LNCaP clone FGC (cell line): ENCODE measurements at regions not wholly inside any gene's neighbourhood (a gene's known extent, or its start where the extent isn't known, plus 50 kb on each side); places are given as distances from the start of the nearest gene placed in this dataset.

Experiments used
- DNase-seq: peaks from one replicate; pipeline ENCODE4 v3.0.0-alpha.2; 2011; ENCODE audit warnings: low read depth
- H3K4me3 ChIP-seq: 2 replicates; pipeline ENCODE4 v1.5.1; 2011; ENCODE audit warnings: mild to moderate bottlenecking, low read depth, low read length, control low read depth
- TF ChIP-seq, protein P1 (sequence below): IDR thresholded peaks from 2 replicates; pipeline ENCODE4 v1.5.1; 2012; ENCODE audit warnings: mild to moderate bottlenecking; ENCODE audit not compliant: control insufficient read depth, insufficient read depth; ENCODE audit errors: extremely low read depth

DNA sequence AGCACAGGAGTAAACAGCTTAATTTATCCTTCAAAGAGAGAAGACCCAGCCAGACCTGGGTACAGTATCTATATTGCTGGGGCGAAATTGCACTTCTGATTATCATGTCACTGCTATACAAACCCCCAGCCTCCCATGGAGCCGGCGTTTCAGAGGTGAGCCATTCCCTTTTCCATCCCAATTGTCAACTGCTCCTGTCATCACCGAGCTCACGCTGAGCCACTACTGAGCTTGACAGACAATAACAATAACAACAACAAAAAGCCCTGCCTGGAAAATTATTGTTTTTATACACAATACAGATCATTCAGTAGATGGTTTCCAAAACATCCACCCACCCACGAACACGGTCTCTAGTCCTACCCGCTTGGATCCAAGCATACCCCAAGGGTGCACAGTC is 129.0 kb upstream of the JARID2 start:
- TF ChIP-seq, protein P1, sequence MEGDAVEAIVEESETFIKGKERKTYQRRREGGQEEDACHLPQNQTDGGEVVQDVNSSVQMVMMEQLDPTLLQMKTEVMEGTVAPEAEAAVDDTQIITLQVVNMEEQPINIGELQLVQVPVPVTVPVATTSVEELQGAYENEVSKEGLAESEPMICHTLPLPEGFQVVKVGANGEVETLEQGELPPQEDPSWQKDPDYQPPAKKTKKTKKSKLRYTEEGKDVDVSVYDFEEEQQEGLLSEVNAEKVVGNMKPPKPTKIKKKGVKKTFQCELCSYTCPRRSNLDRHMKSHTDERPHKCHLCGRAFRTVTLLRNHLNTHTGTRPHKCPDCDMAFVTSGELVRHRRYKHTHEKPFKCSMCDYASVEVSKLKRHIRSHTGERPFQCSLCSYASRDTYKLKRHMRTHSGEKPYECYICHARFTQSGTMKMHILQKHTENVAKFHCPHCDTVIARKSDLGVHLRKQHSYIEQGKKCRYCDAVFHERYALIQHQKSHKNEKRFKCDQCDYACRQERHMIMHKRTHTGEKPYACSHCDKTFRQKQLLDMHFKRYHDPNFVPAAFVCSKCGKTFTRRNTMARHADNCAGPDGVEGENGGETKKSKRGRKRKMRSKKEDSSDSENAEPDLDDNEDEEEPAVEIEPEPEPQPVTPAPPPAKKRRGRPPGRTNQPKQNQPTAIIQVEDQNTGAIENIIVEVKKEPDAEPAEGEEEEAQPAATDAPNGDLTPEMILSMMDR, result no peak
- no peak overlapping the region for H3K4me3 ChIP-seq

DNA sequence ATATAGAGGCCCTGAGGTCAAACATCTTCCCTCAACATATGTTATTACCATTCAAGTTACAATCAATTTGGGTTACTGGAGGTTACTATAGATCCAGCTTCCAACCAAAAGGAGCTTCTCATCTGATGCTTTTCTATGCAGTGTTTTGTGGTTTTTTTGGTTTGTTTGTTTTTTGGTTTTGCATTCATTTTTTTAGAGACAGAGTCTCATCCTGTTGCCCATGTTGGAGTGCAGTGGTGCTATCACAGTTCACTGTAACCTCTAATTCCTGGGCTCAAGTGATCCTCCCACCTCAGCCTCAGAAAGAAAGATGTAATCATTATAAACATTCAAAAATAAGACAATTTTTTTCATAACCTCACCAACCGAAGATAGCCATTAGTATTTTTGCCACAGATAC is 124.4 kb upstream of the JARID2 start:
- TF ChIP-seq, protein P1, result no peak
- H3K4me3 ChIP-seq, result no peak overlapping the region
- DNase-seq, result no peak

More for the DNA sequence above, 129.0 kb upstream of the JARID2 start:
- no peak for DNase-seq

DNA sequence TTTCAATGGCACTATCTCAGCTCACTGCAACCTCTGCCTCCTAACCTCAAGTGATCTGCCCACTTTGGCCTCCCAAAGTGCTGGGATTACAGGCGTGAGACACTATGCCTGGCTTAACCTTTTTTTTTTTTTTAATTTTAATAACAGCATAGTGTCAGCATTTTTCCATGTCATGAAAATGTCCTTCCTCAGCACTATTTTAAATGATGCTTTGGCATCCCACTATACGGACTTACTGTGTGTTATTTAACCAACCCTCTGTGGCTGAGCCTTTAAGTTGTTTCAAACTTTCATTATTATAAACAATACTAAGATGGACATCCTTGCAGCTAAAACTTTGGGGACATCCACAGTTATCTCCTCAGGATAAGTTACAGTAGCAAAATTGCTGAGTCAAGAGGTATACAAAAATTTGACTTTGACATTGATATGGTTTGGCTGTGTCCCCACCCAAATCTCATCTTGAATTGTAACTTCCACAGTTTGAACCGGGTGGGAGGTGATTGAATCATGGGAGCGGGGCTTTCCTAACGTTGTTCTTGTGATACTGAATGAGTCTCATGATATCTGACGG is 123.8 kb upstream of the JARID2 start:
- TF ChIP-seq, protein P1, result no peak
- H3K4me3 ChIP-seq, result no peak overlapping the region
- DNase-seq, result no peak

DNA sequence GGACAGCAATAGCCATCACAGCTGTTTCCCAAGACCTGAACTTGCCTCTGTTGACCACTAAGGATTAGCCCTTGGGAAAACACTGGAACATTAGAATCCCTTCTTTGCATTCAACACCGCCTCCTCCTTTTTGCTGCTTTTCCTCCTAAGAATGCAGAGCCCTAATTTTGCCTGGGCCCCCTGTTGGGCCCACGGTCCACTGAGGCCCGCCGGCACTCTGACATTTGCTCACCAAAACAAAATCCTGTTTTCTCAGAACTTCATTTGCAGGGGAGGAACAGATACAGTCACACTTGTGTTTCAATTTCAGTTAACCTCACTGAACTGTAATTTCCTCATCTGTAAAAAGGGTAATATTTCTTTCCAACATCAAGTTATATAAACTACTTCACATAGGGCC is 116.0 kb upstream of the JARID2 start:
- TF ChIP-seq, protein P1, result no peak
- DNase-seq, result no peak
- H3K4me3 ChIP-seq, result no peak overlapping the region

DNA sequence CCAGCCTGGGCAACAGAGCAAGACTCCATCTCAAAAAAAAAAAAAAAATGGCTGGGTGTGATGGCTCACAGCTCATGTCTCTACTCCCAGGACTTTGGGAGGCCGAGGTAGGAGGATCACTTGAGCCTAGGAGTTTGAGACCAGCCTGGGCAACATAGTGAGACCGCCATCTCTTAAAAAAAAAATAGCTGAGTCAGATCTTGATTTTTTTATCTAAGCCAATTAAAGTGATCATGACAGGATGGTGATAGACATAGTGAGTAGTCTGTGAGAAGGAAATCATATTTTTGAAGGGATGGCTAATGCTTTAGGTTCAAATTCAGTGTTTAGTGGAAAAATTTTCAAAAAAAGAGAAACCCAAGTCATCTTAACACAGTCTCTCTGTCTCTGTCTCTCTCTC is 114.6 kb upstream of the JARID2 start:
- H3K4me3 ChIP-seq, result no peak overlapping the region
- TF ChIP-seq, protein P1, result no peak
- no peak for DNase-seq

DNA sequence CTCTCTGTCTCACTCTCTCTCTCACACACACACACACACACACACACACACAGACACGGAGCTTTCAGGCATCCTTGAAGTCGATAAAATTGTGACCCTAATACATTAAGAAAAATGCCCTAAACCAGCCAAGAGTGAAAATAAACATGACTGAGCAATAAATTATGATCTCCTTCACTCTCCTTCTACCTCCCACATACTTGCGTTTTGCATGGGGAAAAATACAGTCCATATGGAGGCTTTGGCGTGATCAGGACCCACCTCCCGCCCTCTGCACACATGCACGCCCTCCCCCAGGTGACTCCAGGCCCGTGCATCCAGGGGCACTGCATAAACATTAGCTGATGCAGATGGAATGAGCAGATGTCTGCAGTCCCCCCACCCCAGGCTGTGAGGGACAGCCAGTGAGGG is 114.2 kb upstream of the JARID2 start:
- no peak overlapping the region for H3K4me3 ChIP-seq
- no peak for DNase-seq
- TF ChIP-seq, protein P1, result no peak

DNA sequence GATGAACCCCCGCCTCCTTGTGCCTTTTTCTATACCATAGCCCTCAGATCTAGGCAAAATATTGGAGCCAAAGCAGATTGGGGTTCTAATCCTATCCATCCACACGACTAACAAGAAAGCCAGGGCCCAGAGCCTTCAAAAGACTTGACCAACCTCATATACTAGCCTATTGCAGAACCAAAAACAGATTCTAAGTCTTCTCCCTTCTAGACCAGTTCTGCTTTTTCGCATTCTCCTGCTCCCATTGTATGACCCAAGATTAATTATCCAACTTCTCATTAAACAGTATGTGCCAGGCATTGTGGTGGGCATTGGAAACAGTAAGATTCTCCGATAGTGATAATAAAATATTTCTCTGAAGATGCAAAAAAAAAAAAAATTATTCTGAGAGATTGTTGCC is 113.7 kb upstream of the JARID2 start:
- DNase-seq, result no peak
- no peak overlapping the region for H3K4me3 ChIP-seq
- TF ChIP-seq, protein P1, result no peak
